Hepatocyte (in vitro differentiated cells): ENCODE measurements at regions not wholly inside any gene's neighbourhood (a gene's known extent, or its start where the extent isn't known, plus 50 kb on each side); places are given as distances from the start of the nearest gene placed in this dataset.
"Not testable (repeated sequence)": the region's sequence is repeated elsewhere in the genome, so short reads cannot be mapped to it uniquely, and the experiment has no call there.

Experiments used
- EZH2 ChIP-seq: fragments of 200-600 bp; sonication (generic); IDR thresholded peaks from 2 replicates; pipeline ENCODE4 v1.6.1; 2016; ENCODE audit warnings: antibody characterized with exemption, mild to moderate bottlenecking, borderline replicate concordance
- TF ChIP-seq, protein P1 (sequence below): fragments of 200-600 bp; sonication (generic); IDR thresholded peaks from 2 replicates; pipeline ENCODE4 v1.5.1; 2016; ENCODE audit warnings: antibody characterized with exemption, mild to moderate bottlenecking; ENCODE audit not compliant: poor library complexity

DNA sequence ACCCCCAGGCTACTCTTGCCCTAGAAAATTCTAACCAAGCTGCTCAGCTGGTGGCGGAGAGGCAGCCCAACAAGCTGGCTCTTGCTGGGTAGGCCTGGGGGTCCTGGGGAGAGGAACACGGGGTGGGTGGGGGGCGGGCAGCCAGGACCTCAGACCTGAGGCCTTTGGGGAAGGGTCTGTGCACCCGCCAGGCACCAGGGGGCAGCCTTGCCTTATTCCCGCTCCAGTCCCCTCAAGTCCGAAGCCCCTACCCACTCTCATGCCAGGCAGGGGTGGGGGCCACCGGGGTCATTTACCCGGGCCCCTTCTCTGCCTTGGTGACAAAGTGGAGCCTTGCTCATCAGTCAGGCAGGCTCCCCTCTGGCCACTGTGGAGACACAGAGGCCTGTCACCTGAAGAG, 515.1 kb downstream of the TP53TG3F start:
- TF ChIP-seq, protein P1, sequence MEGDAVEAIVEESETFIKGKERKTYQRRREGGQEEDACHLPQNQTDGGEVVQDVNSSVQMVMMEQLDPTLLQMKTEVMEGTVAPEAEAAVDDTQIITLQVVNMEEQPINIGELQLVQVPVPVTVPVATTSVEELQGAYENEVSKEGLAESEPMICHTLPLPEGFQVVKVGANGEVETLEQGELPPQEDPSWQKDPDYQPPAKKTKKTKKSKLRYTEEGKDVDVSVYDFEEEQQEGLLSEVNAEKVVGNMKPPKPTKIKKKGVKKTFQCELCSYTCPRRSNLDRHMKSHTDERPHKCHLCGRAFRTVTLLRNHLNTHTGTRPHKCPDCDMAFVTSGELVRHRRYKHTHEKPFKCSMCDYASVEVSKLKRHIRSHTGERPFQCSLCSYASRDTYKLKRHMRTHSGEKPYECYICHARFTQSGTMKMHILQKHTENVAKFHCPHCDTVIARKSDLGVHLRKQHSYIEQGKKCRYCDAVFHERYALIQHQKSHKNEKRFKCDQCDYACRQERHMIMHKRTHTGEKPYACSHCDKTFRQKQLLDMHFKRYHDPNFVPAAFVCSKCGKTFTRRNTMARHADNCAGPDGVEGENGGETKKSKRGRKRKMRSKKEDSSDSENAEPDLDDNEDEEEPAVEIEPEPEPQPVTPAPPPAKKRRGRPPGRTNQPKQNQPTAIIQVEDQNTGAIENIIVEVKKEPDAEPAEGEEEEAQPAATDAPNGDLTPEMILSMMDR: not testable (repeated sequence)
- TF ChIP-seq EZH2: not testable (repeated sequence)
